NCI-H146 treated with DMSO at 0.1 percent for 48 hours (cell line): ENCODE measurements at regions not wholly inside any gene's neighbourhood (a gene's known extent, or its start where the extent isn't known, plus 50 kb on each side); places are given as distances from the start of the nearest gene placed in this dataset.
"Not testable (repeated sequence)": the region's sequence is repeated elsewhere in the genome, so short reads cannot be mapped to it uniquely, and the experiment has no call there.

ENCODE experiments used
- DNase-seq: peaks from one replicate; lab custom pipeline; 2025; ENCODE audit not compliant: unreplicated experiment; lab: John Stamatoyannopoulos, UW

- DNase-seq, result no peak
These were observed 82.4 kb upstream of the RTL6 start for GRCh38 chr22:44580176-44581095.

DNA sequence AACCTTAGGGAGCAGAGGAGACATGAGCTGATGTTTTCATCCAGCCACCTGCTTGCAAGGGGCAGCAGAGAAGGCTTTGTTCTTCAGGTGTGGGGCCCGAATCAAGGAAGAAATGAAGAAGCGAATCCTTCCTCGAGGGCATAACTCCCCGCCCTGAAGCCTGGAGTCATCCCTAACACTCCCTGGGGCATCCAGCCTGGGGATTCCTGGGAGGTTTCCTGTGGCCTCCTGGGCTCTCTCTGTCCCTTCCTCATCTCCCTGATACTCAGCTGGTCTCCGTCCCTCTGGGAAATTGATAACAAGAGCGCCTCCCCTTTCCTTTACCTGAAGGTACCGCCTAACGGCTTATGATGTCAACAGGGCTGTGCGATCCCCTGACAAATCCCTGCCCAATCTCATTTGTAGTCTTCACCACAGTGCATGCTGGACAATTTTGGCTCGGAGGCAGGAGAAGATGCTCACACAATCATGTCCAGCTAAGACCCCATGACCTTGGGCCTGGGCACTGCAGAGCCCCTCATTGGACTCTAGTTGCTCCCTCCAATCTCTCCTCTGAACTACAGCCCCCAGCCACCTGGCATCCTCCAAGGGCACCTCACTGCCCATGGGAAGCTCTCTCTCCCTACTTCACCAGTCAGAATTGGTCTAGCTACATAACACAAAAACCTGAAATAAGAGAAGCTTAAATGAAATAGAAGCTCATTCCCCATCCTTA, 80.6 kb upstream of the RTL6 start:
- DNase-seq, result no peak

- DNase-seq, result no peak
These were observed 80.1 kb upstream of the RTL6 start for GRCh38 chr22:44578110-44578457.

DNA sequence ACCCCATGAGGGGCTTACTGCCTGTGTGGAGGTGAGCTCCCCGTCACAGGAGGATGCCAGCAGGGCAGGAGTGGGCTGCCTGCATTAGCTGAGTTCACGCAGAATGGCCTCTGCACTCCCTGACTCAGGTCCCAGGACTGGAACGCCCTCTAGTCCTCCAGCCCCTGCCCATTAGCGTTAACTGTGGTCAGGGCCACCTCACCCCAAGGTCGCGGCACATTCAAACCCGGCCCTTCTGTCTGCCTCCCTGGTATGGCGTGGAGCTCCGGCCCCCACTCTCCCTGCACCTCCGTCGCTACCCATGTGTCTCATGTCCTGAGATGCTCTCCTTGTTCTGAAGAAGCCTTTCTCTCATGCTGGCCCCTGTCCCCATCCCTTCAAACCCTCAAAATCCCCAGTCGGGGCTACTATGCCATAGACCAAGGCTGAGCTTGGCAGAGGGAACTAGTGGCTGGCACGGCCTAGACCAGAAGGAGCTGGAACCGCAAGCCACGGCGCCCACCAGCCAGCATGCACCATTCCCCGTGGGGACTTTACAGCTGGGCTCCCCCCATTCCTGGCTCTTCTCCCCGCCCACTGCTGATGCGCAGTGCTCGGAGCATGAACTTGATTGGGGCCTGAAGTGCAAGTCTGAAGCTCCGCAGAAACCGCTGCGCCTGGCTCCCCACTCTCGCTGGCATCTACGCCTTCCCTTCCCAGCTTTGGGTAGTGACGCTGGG, 79.5 kb upstream of the RTL6 start:
- no peak for DNase-seq

DNA sequence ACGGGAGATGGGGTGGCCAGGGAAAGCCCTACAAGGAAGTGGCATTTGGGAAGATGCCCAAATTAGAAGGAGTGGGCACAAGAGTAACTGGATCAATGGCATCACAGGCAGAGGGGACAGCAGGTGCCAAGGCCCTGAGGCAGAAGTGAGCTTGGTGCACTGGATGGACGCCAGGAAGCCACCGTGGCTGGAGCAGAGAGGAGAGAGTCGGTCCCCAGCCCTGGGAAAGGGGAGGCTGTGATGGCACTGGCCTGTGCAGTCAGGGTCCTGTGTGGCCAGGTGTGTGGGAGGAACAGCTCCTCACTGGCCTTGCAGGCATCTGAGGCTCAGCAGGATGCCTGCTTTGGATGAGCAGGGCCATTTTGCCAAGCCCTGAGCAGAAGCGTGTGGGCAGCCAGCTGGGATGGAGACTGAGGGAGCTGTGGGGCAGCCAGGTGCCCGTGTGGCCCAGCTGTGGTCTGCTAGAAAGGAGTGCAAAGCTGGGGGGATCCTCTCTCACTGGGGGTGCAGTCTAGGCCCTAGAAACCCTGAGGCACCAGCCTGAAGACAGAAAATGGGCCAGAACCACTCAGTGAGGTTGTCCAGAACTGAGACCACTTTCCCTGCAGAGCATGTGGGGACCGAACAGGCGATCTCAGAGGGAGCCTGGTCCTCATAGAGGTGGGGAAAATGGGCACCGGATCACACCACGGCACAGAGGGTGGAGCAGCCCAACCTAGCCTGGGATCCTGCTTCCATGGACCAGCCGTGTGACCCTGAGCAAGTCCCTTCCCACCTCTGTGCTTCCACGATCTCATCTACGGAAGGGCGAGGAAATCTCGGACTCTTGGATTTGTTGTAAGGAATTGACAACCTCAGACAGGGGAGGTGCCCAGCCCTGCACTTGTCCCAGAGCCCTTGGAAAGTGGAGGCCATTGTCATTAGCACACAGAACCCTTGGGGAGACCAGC, 78.6 kb upstream of the RTL6 start:
- DNase-seq, result no peak

DNA sequence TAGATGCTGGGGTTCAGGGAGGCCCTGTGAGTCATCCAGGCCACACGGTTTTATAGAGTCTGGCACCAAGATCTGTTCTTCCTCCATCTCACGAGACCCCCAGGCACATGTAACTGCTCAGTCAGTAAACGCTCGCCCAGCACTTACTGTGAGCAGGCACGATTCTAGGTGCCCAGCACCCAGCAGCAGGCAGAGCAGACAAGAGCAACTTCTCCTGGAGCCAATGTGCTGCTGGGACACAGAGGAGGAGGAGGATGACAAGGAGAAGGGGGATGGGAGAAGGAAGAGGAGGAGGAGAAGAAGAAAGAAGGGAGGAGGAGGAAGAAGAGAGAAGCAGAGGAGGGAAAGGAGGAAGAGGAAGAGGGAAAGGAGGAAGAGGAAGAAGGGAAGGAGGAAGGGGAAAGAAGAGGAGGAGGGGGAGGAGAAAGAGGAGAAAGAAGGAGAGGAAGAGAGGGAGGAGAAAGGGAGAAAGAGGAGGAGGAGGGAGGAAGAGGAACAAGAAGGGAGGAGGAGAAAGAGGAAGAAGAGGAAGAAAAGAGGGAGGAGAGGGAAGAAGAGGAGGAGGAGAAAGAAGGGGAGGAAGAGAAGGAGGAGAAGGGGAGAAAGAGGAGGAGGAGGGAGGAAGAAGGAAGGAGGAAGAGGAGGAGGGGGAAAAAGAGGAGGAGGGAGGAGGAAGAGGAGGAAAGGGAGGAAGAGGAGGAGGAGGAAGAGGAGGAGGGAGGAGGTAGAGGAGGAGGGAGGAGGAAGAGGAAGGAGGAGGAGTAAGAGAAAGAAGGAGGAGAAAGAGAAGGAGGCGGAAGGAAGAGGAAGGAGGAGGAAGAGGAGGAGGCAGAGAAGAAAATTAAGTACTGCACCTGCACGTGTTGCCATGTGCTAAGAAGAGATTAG, 77.6 kb upstream of the RTL6 start:
- DNase-seq, result no peak

DNA sequence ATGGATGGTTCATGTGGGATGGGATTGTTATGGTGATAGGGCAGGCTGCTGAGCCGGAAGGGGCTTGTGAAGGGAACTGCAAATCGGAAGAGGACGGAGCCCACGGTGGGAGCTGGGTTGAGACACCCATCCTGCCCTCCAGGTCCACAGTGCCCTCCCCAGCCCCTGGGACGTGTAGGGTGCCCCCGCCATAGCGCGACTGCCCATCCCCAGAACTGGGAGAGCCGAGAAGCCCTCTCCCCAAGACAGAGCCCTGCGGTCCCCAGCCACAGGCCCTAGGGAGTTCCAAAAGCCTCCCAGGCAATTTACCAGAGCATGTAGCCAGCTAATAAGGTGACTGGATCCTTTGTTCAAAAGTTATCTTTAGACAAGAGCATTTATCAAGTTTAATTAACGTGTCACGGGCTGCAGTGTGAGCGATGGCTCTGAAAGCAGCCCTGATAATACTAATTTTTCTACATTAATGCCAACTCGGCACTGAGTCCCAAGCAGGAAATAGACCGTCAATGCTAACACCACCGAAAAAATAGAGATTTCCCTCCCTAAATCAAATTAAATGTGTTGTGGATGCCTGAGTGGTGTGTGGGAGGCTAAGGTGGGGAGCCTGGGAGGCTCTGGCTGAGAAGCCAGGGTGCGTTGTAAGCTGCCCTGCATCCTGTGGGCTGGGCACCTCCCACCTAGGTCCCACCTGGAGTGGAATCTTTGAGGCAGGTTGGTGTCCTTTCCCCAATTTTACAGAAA, 76.8 kb upstream of the RTL6 start:
- no peak for DNase-seq

DNA sequence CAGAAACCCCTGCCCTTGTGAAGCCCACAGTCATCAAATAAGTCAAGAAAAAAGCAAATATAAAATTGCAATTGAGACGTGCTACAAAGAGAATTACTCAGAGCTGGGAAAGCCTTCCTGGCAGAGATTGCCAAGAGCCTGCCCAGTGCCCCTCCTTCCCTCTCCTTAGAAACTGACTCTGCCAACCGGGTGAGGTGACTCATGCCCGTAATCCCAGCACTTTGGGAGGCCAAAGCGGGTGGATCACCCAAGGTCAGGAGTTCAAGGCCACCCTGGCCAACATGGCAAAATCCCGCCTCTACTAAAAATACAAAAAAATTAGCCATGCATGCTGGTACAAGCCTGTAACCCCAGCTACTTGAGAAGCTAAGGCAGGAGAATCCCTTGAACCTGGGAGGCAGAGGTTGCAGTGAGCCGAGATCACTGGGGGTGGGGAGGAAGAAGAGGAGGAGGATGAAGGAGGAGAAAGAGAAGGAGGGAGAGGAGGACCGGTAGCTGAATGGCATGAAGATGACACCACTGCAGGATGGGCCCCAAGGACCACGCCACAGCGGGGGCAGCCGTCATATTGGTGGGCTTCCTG, 76.1 kb upstream of the RTL6 start:
- no peak for DNase-seq

- DNase-seq, result no peak
These were observed 75.4 kb upstream of the RTL6 start for GRCh38 chr22:44573451-44573850.

- DNase-seq, result no peak
These were observed 74.6 kb upstream of the RTL6 start for GRCh38 chr22:44572414-44573207.

DNA sequence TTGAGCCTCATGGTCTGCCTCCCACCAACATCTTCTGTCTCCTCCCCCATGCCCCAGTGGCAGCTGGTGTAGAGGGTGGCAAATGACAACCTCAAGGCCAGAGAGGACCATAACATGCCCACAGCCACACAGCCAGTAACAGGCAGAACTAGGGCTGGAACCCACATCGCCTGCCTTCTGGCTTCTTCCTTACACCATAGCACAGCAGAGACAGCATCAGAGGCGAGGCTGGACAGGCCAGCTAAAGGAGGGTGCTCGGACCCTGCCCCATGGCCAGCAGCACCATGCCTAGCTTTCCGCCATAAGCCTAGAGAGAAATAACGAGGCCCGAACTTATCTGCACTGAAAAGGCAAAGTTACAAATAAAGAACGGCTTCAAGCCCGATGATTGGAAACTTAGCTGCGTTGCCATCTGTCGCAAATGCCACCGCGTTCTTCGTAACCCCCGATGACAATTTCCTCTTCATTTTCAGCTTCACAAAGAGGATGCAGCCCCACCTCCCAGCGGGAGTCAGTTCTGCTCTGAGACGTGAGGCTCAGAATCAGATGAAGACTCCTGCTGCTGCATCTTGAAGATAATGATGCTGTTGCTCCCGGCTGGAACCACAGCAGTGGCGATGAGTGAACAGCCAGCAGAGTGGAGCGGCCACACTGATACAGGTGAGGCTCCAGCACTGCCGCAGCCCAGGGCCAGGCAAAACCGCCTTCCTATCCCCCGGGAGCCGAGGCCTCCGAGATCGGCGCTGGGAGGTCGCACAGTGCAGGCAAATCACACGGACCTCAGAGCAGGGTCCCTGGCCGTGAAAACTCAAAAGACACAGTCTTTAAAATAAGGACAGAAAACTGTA, 73.8 kb upstream of the RTL6 start:
- DNase-seq, result no peak

GRCh38 chr22:44570476-44571445, 72.7 kb upstream of the RTL6 start:
- DNase-seq, result no peak

DNA sequence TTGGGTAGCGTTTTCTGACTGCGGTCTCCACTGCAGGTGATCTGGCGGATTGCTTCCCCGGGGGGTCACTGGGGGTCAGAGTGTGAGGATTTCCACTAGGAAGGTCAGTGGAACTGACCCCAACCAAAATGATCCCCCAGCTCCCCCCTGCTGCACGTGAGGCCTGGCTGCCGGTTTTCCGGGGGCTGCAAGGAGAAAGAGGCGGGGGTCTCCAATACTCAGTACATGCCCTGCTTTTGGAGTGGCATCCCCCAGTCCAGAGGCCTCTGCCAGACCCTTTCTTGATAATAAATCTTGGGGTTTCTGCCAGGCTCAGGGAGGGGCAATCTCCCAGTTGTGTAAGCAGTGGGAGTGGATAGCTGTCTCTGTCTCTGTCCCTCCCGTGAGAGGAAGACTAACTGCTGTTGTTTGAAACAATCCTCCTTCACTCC, 71.5 kb upstream of the RTL6 start:
- no peak for DNase-seq

DNA sequence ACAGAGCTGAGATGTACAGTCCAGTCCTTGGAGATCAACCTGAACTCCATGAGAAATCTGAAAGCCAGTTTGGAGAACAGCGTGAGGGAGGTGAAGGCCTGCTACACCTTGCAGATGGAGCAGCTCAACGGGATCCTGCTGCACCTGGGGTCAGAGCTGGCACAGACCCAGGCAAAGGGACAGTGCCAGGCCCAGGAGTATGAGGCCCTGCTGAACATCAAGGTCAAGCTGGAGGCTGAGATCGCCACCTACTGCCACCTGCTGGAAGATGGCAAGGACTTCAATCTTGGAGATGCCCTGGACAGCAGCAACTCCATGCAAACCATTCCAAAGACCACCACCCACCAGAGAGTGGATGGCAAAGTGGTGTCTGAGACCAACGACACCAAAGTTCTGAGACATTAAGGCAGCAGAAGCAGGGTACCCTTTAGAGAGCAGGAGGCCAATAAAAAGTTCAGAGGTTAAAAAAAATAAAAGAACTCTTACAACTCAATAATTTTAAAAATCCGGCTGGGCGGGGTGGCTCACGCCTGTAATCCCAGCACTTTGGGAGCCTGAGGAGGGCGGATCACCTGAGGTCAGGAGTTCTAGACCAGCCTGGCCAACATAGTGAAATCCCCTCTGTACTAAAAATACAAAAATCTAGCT, 69.9 kb upstream of the RTL6 start:
- peak; percentile 15 for DNase-seq

DNA sequence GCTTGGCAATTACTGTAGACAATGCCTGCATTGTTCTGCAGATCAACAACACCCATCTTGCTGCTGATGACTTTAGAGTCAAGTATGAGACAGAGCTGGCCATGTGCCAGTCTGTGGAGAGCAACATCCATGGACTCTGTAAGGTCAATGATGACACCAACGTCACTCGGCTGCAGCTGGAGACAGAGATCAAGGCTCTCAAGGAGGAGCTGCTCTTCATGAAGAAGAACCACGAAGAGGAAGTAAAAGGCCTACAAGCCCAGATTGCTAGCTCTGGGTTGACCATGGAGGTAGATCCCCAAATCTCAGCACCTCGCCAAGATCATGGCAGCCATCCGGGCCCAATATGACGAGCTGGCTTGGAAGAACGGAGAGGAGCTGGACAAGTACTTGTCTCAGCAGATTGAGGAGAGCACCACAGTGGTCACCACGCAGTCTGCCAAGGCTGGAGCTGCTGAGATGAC, 69.4 kb upstream of the RTL6 start:
- not testable (repeated sequence) for DNase-seq
